T-helper 1 cell (primary cell): ENCODE measurements at regions not wholly inside any gene's neighbourhood (a gene's known extent, or its start where the extent isn't known, plus 50 kb on each side); places are given as distances from the start of the nearest gene placed in this dataset.

Experiments
- DNase-seq, 5 donors: peaks; one replicate each; pipeline ENCODE4 v3.0.0-alpha.2; 2012 to 2020

- no peak for DNase-seq
Observed at GRCh38 chr6:1054653-1055014, 257.3 kb upstream of the FOXQ1 start.

DNA sequence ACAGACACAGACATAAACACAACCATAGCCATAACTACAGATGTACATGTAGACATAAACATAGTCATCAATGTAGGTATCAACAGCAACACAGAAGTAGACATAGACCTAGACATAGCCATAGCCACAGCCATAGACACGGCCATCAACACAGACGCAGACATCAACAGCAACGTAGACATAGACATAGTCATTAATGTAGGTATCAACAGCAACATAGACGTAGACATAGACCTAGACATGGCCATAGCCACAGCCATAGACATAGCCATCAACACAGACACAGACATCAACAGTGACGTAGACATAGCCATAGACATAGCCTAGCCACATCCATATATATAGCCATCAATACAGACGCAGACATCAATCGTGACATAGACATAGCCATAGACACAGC lies 258.3 kb upstream of the FOXQ1 start:
- DNase-seq: no peak

DNA sequence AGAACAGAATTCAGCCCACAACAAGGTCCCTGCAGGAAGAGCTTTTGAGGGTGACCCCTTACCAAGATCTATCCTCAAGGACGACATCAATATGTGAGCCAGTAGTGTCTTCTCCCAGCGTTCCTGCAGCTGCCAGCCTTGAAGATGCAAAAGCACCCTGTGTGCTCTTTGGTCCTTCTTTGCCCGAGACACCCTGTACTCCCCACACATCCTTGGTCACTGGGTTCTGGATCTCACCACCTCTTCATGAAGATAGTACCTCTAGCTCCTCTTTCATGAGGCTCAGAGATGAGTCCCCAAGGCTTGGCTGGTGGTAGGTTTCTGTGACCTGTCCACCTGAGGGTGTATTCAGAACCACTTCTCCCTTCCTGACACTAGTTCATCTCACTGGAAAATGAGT lies 259.6 kb upstream of the FOXQ1 start:
- DNase-seq: no peak

GRCh38 chr6:1049900-1050299 lies 262.0 kb upstream of the FOXQ1 start:
- no peak for DNase-seq

GRCh38 chr6:1049170-1049569 lies 262.7 kb upstream of the FOXQ1 start:
- DNase-seq: no peak

GRCh38 chr6:1047981-1048541 lies 263.8 kb upstream of the FOXQ1 start:
- DNase-seq: no peak

GRCh38 chr6:1045239-1045638 lies 266.7 kb upstream of the FOXQ1 start:
- no peak for DNase-seq

- DNase-seq: no peak
Observed at GRCh38 chr6:1044040-1044836, 267.7 kb upstream of the FOXQ1 start.

GRCh38 chr6:1043458-1043836 lies 268.5 kb upstream of the FOXQ1 start:
- DNase-seq: no peak

- no peak for DNase-seq
Observed at GRCh38 chr6:1042583-1043457, 269.1 kb upstream of the FOXQ1 start.

DNA sequence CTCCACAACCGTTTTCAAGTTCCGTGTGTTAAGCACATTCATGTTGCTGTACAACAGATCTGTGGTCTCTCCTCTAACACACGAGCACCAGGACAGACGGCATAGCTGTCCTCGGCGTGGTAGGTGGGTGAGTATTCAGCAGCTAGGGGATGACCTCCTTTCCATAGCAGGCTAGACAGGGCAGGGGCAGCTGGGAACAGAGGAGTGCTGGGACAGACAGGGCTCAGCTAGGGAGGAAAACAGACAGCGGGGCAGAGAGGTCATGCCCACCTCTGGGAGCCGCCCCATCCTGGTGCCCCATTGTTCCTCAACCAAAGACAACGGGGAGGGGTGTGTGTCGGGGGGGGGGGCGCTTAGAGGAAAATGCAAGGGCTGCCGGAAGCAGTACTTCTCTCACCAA lies 271.5 kb upstream of the FOXQ1 start:
- DNase-seq: no peak

GRCh38 chr6:1039746-1040145 lies 272.2 kb upstream of the FOXQ1 start:
- no peak for DNase-seq

DNA sequence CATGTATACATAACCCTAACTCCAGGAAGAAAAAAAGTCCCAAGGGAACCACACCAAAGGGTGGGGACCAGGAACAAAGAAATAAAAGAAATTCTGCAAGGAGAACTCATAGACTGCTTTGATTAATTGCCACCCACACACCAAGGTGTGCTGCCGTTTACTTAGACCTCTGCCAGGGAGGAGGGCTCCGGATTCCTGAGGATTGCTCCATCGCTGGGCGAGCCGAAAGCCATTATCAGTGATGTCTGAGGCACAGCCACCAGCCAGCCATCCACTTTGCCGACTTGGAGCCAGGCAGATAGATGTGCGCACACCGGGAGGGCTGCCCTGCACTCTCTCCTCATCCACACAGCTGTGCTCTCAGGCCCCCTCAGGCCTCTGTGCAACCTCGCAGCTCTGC lies 272.7 kb upstream of the FOXQ1 start:
- DNase-seq: no peak

- no peak for DNase-seq
Observed at GRCh38 chr6:1037430-1038202, 274.3 kb upstream of the FOXQ1 start.

- no peak for DNase-seq
Observed at GRCh38 chr6:1035401-1035800, 276.5 kb upstream of the FOXQ1 start.

GRCh38 chr6:1031720-1032119 lies 280.2 kb upstream of the FOXQ1 start:
- no peak for DNase-seq

DNA sequence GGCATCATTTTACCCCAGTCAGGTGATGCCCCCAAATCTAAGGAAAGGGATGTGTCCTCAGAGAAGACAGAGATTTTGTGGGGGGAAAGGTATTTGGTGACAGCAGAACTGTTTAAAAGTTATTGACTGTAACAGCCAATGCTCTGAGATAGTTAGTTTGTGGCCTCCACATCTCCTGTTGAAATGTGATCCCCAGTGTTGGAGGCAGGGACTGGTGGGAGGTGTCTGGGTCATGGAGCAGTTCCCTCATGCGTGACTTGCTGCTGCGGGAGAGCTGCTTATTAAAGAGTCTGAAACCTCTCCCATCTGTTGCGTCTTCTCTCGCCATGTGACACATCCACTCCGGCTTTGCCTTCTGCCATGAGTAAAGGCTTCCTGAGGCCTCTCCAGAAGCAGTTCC lies 282.8 kb upstream of the FOXQ1 start:
- no peak for DNase-seq

GRCh38 chr6:1028723-1029122 lies 283.2 kb upstream of the FOXQ1 start:
- no peak for DNase-seq

GRCh38 chr6:1027795-1028569 lies 283.9 kb upstream of the FOXQ1 start:
- DNase-seq: no peak

DNA sequence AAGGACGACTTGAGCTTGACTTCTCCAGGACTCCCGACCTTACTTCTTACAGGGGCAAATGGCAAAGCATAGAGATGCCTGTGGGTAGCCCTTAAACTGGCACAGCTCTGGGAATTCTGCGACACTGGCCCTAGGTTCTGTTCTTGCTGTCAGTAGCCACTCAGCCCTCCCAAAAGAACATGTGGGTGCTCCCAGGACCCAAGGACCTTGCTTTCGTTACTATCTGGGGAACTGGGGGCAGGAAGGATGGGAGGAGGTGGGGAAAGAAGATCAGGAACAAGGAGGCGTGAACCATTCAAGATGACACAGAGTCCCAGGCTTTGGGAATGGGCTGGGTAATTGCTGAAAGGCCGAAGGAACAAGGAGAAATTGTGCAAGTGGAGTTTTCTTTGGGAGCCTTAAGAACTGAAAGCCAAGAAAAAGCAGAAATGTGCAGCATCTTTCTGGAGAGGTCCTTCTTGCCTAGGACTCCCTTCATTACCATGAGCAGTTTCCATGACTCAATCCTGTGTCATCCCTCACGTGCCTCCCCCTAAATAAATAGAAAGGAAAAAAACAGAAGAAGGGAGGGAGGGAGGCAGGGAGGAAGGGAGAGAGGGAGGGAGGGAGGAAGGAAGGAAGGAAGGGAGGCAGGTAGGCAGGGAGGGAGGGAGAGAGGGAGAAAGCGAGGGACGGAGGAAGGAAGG lies 284.6 kb upstream of the FOXQ1 start:
- DNase-seq: no peak

DNA sequence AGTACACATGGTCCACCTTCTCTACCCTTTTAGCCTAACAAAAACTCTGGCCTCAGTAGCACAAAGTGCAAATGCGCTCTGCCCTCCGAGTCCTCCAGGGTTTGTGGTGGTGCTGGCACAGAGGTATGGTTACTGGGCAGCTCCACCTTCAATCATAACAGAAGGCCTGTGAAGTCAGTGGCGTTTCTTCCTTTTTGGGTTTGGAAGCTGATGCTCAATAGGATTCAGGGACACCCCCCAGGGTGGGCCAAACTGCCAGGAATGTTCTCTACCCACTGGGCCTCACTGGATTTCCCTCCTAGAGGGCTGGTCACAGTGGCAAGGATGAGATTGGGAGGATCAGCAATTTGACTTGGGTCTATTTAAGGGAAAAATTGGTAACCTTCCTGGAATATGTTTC lies 286.1 kb upstream of the FOXQ1 start:
- DNase-seq: no peak

DNA sequence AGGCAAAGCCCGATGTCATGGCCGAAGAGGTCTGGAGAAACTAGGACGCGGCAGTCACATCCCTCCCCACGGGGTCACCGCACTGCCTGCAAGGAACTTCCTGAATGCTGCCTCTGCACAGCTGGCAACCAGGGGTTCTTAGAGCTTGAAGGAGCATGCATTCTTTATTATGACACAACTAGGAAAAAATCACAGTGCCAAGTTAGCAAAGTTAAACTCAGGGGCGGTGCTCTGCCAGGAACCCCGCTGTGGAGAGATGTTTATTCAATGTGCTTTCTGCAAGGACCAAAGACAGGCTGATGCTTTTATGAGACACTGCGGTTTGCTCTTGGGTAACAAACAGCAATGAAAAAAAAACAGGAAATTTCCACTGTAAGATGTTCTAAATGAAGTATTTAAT lies 287.3 kb upstream of the FOXQ1 start:
- no peak for DNase-seq
